Dendritic cell treated with granulocyte-macrophage colony-stimulating factor and Interleukin-4, amounts not matched to agents 40 ng/mL and 50 ng/mL, for 4 days (primary cell): ENCODE measurements at regions not wholly inside any gene's neighbourhood (a gene's known extent, or its start where the extent isn't known, plus 50 kb on each side); places are given as distances from the start of the nearest gene placed in this dataset.

ENCODE experiments used
- H3K27ac Mint-ChIP-seq: one replicate; pipeline ENCODE4 v1.8.0; 2022; ENCODE audit warnings: mild to moderate bottlenecking, mixed read lengths
- H3K27me3 Mint-ChIP-seq: one replicate; pipeline ENCODE4 v1.8.0; 2022; ENCODE audit warnings: mild to moderate bottlenecking, mixed read lengths
- H3K36me3 Mint-ChIP-seq: one replicate; pipeline ENCODE4 v1.8.0; 2022; ENCODE audit warnings: low read depth, mixed read lengths
- H3K4me1 Mint-ChIP-seq: one replicate; pipeline ENCODE4 v1.8.0; 2022; ENCODE audit warnings: low read depth, mixed read lengths
- H3K4me3 Mint-ChIP-seq: one replicate; pipeline ENCODE4 v1.8.0; 2022; ENCODE audit warnings: mild to moderate bottlenecking, moderate library complexity, mixed read lengths
- H3K9me3 Mint-ChIP-seq: one replicate; pipeline ENCODE4 v1.8.0; 2022; ENCODE audit warnings: mixed read lengths
- intact Hi-C: fragments of 100-400 bp; cut with micrococcal nuclease; formaldehyde crosslinking; loops from one replicate; pipeline ENCODE4 v1.15.0; 2022

DNA sequence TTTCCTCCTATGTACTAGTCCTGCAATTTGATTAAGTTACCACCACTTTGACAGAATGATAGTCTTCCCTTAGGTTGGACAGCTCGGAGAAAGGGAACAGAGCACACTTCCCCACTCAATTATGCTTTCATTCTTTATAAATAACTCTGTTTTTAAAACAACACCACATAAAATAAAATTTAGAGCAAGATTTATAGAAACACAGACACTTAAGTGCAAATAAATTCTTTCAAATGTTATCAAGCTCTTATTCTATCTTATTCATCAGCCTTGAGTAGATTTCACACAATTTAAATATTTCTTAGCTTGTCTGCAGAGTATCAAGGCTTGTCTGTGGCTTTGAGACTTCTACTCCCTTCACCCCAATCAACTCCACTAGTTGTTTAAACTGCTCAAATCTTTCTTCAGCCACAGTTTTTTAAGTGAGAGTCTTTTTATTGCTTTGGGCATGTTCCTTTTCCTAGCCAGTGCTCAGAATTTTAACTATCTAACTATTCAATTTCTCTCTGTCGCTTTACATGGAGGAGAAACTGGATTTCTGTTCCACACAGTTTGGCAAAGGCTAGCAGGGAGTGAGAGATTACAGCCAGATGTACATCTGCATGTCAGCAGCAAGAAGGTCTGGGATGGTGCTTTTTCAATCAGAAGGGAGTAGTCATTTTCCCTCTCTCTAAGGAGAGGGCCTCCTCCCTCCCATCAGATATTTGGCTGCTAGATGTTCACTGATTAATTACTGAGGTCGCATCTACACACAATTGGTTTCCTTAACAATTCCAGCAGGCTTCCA lies 53.1 kb upstream of the PLAC1 start:
- H3K36me3 Mint-ChIP-seq, result no peaks in the 10 kb centered on the region
- no peaks in the 10 kb centered on the region for H3K9me3 Mint-ChIP-seq
- no peak overlapping the region for H3K4me3 Mint-ChIP-seq
- peaks cover 8% of the 10 kb centered on the region for H3K4me1 Mint-ChIP-seq
- H3K27me3 Mint-ChIP-seq, result peaks cover 4% of the 10 kb centered on the region
- intact Hi-C loops, result no loop called here
- no peak overlapping the region for H3K27ac Mint-ChIP-seq
